ENCODE measurements at regions not wholly inside any gene's neighbourhood (a gene's known extent, or its start where the extent isn't known, plus 50 kb on each side); places are given as distances from the start of the nearest gene placed in this dataset.

- TF ChIP-seq CTCF (IDR thresholded peaks at IDR 0.05 in 4 of 5, conservative IDR thresholded peaks at IDR 0.05 in 1 of 5) = no peak
- no peak for TF ChIP-seq POLR2A (IDR thresholded peaks at IDR 0.05)
These were observed 133.4 kb upstream of the MYCN start for GRCh38 chr2:15806801-15807417.
